Neural cell (in vitro differentiated cells): ENCODE measurements at regions not wholly inside any gene's neighbourhood (a gene's known extent, or its start where the extent isn't known, plus 50 kb on each side); places are given as distances from the start of the nearest gene placed in this dataset.

ENCODE experiments used
- H2AFZ ChIP-seq: fragments of 200-600, 300-800 bp; sonication (generic), shearing (Covaris generic); 2 replicates; pipeline ENCODE4 v1.6.0; 2014; ENCODE audit warnings: low read depth, mild to moderate bottlenecking, antibody characterized with exemption, low read length, moderate library complexity
- H3F3A ChIP-seq: fragments of 200-600 bp; shearing (Covaris generic); 2 replicates; pipeline ENCODE4 v1.6.1; 2016; ENCODE audit warnings: mild to moderate bottlenecking, moderate library complexity, mixed read lengths, antibody characterized with exemption, low read length; ENCODE audit not compliant: insufficient read depth, poor library complexity, severe bottlenecking
- H3K27ac ChIP-seq: fragments of 200-600, 300-800 bp; sonication (generic), shearing (Covaris generic); 2 replicates; pipeline ENCODE4 v1.5.1; 2014; ENCODE audit warnings: mild to moderate bottlenecking, low read length, moderate library complexity
- H3K27me3 ChIP-seq: fragments of 300-800, 200-600 bp; sonication (generic), shearing (Covaris generic); 2 replicates; pipeline ENCODE4 v1.6.0; 2014; ENCODE audit warnings: mild to moderate bottlenecking, low read depth, low read length, moderate library complexity; ENCODE audit not compliant: insufficient read depth
- H3K36me3 ChIP-seq: fragments of 300-800, 200-600 bp; sonication (generic), shearing (Covaris generic); 2 replicates; pipeline ENCODE4 v1.5.1; 2014; ENCODE audit warnings: mild to moderate bottlenecking, antibody characterized with exemption, low read length, moderate library complexity; ENCODE audit not compliant: insufficient read depth
- H3K4me2 ChIP-seq: fragments of 300-800, 200-600 bp; sonication (generic), shearing (Covaris generic); 2 replicates; pipeline ENCODE4 v1.6.0; 2014; ENCODE audit warnings: mild to moderate bottlenecking, low read length
- H3K4me3 ChIP-seq: fragments of 300-800, 200-600 bp; sonication (generic), shearing (Covaris generic); 2 replicates; pipeline ENCODE4 v1.5.1; 2014; ENCODE audit warnings: mild to moderate bottlenecking, low read length, moderate library complexity
- H3K79me2 ChIP-seq: fragments of 200-600 bp; shearing (Covaris generic); replicated peaks from 2 replicates; pipeline ENCODE4 v1.6.0; 2014; ENCODE audit warnings: mild to moderate bottlenecking, low read length, moderate library complexity; ENCODE audit not compliant: insufficient read depth
- H3K9ac ChIP-seq: fragments of 300-800, 200-600 bp; sonication (generic), shearing (Covaris generic); 2 replicates; pipeline ENCODE4 v1.6.1; 2016; ENCODE audit warnings: mild to moderate bottlenecking, low read length, mixed read lengths
- H3K9me2 ChIP-seq: fragments of 200-600 bp; shearing (Covaris generic); 2 replicates; pipeline ENCODE4 v1.6.1; 2016; ENCODE audit warnings: mild to moderate bottlenecking, low read length, mixed read lengths; ENCODE audit not compliant: insufficient read depth
- H3K9me3 ChIP-seq: fragments of 200-600, 300-800 bp; sonication (generic), shearing (Covaris generic); 2 replicates; pipeline ENCODE4 v1.6.1; 2016; ENCODE audit warnings: mild to moderate bottlenecking, mixed run types, low read length, moderate library complexity, mixed read lengths
- H4K20me1 ChIP-seq: fragments of 200-600 bp; shearing (Covaris generic); 2 replicates; pipeline ENCODE4 v1.6.1; 2016; ENCODE audit warnings: mild to moderate bottlenecking, mixed run types; ENCODE audit not compliant: insufficient read depth
- CTCF ChIP-seq: fragments of 450-650 bp; IDR thresholded peaks from 2 replicates; pipeline ENCODE4 v1.5.1; 2014; ENCODE audit warnings: antibody characterized with exemption, mild to moderate bottlenecking, moderate library complexity; ENCODE audit not compliant: poor library complexity, severe bottlenecking
- EP300 ChIP-seq: fragments of 450-650 bp; conservative IDR thresholded peaks from 2 replicates; pipeline ENCODE4 v1.6.1; 2014; ENCODE audit warnings: antibody characterized with exemption, mild to moderate bottlenecking, moderate library complexity; ENCODE audit not compliant: poor library complexity, severe bottlenecking
- EZH2 ChIP-seq: fragments of 200-600, 300-800 bp; shearing (Covaris generic), sonication (generic); IDR thresholded peaks from 2 replicates; pipeline ENCODE4 v1.6.1; 2014; ENCODE audit warnings: antibody characterized with exemption, low read length, borderline replicate concordance, mild to moderate bottlenecking; ENCODE audit not compliant: insufficient read depth, poor library complexity, severe bottlenecking
- MXI1 ChIP-seq: fragments of 450-650 bp; conservative IDR thresholded peaks from 2 replicates; pipeline ENCODE4 v1.6.1; 2014; ENCODE audit warnings: antibody characterized with exemption, mild to moderate bottlenecking; ENCODE audit not compliant: poor library complexity, severe bottlenecking
- POLR2AphosphoS5 ChIP-seq: IDR thresholded peaks from 2 replicates; pipeline ENCODE4 v1.6.1; 2012
- RAD21 ChIP-seq: fragments of 450-650 bp; conservative IDR thresholded peaks from 2 replicates; pipeline ENCODE4 v1.6.1; 2014; ENCODE audit warnings: antibody characterized with exemption, mild to moderate bottlenecking, moderate library complexity
- REST ChIP-seq: IDR thresholded peaks from 2 replicates; pipeline ENCODE4 v1.6.1; 2012; ENCODE audit warnings: borderline replicate concordance
- SMC3 ChIP-seq: fragments of 450-650 bp; conservative IDR thresholded peaks from 2 replicates; pipeline ENCODE4 v1.6.1; 2014; ENCODE audit warnings: antibody characterized with exemption, mild to moderate bottlenecking, moderate library complexity; ENCODE audit not compliant: poor library complexity
- TAF1 ChIP-seq: IDR thresholded peaks from 2 replicates; pipeline ENCODE4 v1.6.1; 2012; ENCODE audit warnings: low read depth

- H3K9me2 ChIP-seq, result no peaks in the 10 kb centered on the region
- no peak overlapping the region for H3K4me2 ChIP-seq
- no peak overlapping the region for H2AFZ ChIP-seq
- H3K27ac ChIP-seq, result no peak overlapping the region
- H3K9ac ChIP-seq, result no peak overlapping the region
- no peaks in the 10 kb centered on the region for H3K27me3 ChIP-seq
- no peaks in the 10 kb centered on the region for H3K79me2 ChIP-seq
- H3K36me3 ChIP-seq, result no peaks in the 10 kb centered on the region
- no peaks in the 10 kb centered on the region for H3K9me3 ChIP-seq
- no peak for TF ChIP-seq MXI1
- TF ChIP-seq TAF1, result no peak
- no peak for TF ChIP-seq REST
- peak; percentile 93 for TF ChIP-seq RAD21
- peak; percentile 90 for TF ChIP-seq SMC3
- TF ChIP-seq CTCF, result peak; percentile 95
- no peak overlapping the region for H3K4me3 ChIP-seq
- H3F3A ChIP-seq, result no peaks in the 10 kb centered on the region
- H4K20me1 ChIP-seq, result no peaks in the 10 kb centered on the region
Measured at GRCh38 chr18:11553098-11553940, 56.1 kb upstream of the SLC35G4 start.

GRCh38 chr18:11548916-11549551 is 60.4 kb upstream of the SLC35G4 start:
- Histone ChIP-seq H3K27ac (no peak overlapping the region), H3K4me2 (no peak overlapping the region), H3K9ac (no peak overlapping the region)

More at GRCh38 chr18:11548916-11549551, 60.4 kb upstream of the SLC35G4 start:
- Histone ChIP-seq H3K4me3 (no peak overlapping the region), H3K79me2 (no peaks in the 10 kb centered on the region), H3K9me2 (no peaks in the 10 kb centered on the region), H3K36me3 (no peaks in the 10 kb centered on the region), H3K9me3 (no peaks in the 10 kb centered on the region), H3F3A (no peaks in the 10 kb centered on the region), H3K27me3 (no peaks in the 10 kb centered on the region), H4K20me1 (no peaks in the 10 kb centered on the region), H2AFZ (no peak overlapping the region)
- no peak for TF ChIP-seq EP300
- TF ChIP-seq TAF1, result no peak
- TF ChIP-seq REST, result no peak
- no peak for TF ChIP-seq RAD21
- TF ChIP-seq CTCF, result no peak
- no peak for TF ChIP-seq EZH2
- TF ChIP-seq POLR2AphosphoS5, result no peak
- no peak for TF ChIP-seq MXI1
- no peak for TF ChIP-seq SMC3
